Activated CD4-positive, alpha-beta T cell treated with anti-CD3 and anti-CD28 coated beads, Interleukin-10, Interleukin-2, amounts not matched to agents 100 ng/mL and 50 ng/mL, durations not matched to agents 16 hours and 8 hours (primary cell): ENCODE measurements at regions not wholly inside any gene's neighbourhood (a gene's known extent, or its start where the extent isn't known, plus 50 kb on each side); places are given as distances from the start of the nearest gene placed in this dataset.
"Not testable (repeated sequence)": the region's sequence is repeated elsewhere in the genome, so short reads cannot be mapped to it uniquely, and the experiment has no call there.

Experiments
- DNase-seq: peaks from one replicate; pipeline ENCODE4 v3.0.0-alpha.2; 2020

DNA sequence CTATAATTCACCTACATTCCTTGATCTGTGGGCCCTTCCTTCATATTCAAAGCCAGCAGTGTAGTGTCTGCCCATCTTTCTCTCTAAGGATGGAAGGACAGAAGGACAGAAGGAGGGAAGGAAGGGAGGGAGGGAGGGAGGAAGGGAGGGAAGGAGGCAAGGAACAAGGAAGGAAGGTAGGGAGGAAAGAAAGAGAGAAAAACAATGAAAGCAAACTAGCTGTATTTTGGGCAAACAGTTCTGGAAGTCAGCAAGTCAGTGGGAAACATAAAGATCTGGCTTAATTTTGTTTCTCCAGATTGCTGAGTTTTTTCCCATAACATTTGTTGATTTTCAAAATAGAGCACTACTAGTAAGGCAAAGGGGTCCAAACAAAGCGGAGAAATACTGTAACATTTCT is 555.2 kb upstream of the EPHA5 start:
- DNase-seq: no peak

DNA sequence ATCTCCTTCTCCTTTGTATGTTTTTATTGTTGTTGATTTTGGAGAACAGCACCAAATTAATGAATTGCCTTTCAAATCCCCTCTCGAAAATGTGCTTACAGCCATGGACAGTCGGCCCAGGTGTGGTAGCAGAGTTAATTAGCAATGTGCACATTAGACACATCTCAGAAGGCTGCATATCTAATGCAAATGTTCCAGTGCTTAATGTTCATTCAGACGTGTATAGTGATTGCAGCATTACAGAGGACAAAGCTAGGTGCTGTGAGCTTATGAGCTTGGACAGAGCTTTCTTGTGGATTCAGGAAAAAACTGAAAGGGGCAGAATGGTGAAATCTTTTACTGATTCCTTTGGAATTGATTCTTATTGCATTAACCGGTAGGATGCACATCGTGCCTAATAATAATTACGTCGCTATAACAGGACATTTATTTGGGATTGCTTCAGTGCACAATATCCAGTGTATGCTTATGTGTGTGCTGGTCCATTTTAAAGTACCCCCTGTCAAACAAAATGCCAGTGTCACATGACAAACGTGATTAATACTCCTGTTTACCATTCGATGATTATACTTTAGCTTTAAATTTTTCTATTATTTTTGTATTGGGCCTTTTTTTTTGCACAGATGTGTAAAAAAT is 552.9 kb upstream of the EPHA5 start:
- no peak for DNase-seq

DNA sequence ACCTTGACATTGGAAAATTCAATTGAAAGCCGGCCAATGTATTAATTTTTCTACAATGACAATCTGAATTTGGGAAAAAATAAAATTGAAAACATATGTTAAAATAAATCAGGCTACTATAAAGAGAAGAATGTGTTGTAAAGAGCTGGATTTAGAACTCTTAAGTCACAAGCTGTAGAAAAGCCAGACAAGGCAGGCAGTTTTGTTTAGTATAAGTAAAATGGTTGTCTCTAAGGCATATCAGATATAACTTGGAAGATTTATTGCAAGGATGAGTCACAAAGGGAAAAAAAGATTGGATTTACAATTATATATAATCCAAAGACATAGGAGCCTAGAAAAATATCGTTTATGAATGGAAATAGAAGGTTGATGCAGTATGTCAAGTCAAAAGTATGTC is 549.1 kb upstream of the EPHA5 start:
- DNase-seq: no peak

DNA sequence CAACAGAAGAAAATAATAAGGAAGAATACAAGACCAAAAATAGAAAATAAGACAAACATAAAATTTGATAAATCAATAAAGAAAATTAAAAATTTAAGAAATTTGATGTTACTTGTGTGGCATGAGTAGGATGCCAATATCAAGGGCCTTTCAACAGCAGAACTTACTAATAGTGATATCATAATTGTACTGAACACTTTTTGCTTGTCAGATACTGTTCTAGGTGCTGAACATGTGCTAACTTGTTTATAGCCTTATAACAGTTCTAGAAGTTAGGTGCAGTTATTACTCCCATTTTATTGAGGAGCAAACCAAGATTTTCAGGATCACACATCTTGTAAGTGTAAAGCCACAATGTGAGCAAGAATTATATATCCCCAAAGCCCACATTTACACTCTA is 546.0 kb upstream of the EPHA5 start:
- no peak for DNase-seq

DNA sequence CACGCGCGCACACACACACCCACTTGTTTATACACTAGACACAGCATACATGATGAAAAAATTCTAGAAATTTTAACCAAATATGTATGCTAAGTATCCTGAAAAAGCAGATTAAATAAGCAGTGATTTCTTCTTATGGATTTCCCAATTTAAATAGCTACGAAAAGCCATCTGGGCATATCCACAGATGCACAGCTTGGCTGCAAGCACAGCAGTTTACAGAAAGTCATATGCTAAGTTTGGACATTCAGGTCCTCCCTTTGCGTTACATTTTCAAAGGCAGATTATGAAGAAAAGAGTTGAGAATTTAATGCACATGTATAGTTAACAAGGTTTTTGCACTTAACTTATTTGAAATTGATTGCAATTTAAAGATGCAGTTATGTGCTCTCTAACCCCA is 542.2 kb upstream of the EPHA5 start:
- DNase-seq: no peak

DNA sequence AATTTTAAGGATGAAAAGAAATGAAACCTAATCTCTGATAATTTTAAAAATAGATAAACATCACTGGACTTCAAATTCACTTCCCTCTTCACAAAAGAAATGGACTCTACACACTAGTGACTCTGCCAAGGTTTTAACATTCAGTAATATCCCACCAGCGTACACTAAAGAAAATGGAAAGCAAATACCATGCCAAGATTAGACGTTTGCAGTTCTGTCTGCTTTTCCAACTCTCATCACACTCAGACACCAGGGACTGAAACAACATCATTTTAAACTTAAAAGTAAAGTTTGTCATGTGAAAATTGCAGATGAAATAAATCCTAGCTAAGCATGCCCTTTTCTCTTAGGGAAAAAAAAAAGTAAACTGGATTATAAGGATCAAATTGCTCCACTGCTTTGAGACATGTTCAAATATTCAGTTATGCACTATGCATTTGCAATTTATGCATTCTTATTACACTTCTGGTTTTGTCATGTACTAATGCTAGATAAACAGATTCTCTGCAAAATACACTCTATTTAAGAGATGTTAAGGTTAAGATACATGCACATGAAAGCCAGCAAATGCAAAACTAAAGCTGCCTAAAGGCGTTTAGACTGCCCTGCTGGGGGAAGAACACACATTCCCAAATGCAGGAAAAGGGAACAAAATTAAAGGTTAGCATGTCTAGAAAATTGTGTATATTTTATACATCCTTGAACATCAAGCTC is 534.4 kb upstream of the EPHA5 start:
- DNase-seq: no peak

DNA sequence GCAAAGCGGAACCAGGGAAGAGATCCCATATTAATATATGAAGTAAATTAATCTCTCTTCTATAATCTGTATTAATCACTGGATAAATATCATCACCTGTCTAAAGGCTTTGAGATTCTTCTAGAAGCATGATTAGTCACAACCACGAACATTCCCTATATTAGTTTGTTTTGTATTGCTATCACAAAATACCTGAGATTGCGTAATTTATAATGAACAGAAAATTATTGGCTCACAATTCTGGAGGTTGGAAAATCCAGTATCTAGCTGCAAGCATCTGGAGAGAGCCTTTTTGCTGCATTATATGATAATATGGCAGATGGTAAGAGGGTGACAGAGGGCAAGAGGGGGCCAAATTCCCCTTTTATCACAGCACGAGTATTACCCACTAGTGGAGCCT is 532.6 kb upstream of the EPHA5 start:
- DNase-seq: no peak

DNA sequence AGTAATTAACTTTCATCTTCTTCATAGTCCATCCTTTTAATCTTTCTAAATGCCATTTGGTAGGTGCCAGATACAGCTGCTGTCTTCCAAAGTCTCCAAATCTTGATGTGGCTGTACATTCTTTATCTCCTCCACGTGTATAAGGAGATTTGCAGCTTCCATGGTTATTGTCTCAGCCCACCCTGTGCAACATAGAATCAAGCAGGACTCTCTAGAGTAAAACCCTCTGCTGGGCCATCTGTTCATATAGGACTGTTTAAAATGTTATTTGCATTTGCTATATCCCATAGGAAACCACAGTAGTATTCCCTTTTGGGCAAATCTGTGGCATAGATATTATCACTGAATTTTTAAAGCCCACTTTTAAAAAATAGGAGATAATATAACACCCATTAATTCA is 527.2 kb upstream of the EPHA5 start:
- no peak for DNase-seq

DNA sequence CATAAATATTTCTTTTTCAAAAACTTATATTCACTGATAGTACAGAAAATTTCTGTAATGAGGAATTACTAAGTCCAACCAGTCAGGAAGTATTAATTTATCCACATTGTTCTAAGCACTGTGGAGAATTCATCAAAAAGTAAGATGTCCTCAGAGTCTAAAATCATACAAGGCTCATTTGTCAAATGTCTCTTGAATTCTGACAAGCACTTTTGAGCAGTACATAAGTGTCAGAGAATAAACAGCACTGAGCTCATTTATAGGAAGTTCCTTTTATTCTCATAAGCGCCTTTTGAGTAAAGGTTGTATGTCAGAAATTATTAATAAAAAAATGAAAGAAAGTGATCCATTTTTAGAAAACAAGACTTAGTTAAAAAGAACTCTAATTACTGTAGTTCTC is 523.2 kb upstream of the EPHA5 start:
- no peak for DNase-seq

DNA sequence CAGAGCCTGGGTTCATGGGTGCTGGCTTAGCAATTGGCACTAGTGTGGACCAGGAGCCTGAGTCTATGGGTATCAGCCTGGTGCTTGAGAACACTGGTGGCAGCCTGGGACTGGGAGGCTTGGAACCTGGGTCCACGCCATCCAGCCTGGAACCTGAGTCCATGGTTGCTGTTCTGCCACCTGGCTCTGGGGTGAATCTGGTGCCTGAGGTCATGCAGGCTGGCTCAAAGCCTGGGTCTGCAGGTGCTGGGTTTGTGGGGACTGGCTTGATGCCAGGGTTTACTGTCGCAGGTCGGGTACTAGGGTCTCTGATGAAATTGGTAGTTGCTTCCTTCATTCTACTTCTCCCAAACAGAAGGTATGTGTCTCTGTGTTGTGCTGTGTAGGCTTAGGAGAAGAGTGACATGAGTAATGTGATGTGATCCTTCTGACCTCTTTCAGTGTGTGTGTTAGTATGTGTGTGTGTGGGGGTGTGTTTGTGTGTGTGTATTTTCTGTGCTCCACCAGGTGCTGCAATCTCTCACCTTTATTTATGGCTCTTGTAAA is 517.0 kb upstream of the EPHA5 start:
- no peak for DNase-seq

DNA sequence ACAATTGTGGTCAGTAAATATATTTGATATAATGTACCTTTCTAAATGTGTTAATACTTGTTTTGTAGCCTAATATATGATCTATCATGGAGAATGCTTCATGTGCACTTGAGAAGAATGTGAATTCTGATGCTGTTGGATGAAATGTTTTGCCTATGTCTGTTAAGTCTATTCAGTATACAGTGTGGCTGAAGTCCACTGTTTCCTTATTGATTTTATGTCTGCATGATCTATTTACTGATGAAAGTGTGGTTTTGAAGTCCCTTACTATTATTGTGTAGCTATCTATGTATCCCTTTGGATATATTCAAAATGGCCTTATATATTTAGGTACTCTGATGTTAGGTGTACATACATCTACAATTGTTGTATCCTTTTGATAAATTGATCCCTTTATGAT is 515.8 kb upstream of the EPHA5 start:
- no peak for DNase-seq

DNA sequence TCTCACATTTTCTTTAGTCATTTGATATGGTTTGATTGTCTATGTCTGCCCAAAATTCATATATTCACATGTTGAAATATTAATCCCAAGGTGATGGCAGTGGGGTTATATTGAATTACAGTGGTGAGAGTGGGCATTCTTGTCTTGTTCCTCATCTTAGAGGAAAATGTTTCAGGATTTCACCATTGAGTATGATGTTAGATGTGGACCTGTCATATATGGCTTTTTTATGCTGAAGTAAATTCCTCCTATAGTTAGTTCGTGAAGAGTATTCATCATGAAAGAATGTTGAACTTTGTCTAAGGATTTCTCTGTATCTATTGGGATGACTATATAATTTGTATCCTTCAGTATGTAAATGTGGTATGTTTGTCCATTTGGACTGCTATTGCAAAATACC is 512.3 kb upstream of the EPHA5 start:
- no peak for DNase-seq

DNA sequence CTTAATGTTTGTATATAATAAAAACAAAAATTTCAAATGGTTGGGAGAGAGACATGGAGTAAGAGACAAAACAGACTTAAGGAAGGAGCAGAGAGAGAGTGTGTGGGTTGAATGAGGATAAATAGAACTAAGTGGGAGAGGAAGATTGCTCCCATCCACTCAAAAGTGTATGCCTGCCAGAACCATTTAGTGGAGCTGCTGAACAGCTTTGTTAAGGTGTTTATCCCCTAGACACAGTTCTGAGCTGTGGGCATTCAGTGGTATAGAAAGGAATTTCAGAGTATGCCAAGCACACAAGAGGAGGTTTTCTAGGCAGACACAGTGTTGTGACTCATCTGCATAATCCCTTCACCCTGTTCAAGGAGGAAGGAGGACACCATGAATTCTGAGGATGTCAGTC is 508.6 kb upstream of the EPHA5 start:
- DNase-seq: no peak

DNA sequence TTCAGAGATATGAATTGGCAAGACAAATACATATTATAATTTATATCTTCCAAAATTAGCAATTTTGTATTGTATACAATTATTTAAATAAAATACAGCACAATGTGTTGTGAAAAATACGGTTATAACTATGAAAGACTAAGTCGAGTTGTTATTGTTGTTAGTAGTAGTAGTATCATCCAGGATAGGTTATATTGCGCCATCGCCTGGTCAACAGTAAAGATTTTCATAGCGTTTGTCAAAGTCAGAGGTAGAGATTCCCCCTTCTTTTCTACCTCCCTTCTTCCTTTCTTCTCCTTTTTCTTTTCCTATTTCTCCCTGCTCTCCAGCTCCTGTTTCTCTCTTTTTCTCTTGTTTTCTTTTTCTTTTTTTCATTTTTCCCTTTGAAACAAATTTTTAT is 499.1 kb upstream of the EPHA5 start:
- DNase-seq: no peak

DNA sequence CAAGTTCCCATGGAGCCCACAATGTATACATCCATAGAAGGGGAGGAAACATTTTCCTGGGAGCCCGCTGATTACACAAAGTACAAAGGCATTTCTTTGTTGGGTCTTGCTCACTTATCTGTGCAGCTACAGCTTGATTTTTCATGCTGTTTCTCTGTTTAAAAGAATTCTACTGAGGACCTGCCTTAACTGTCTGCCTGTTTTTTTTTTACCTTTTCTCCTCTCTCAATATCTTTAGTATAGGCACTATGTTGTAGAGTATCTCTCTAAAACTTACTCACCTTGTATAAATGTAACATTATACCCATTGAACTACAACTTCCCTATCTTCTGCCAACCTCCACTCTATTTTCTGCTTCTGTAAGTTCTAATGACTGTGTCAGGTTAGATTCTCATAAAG is 494.6 kb upstream of the EPHA5 start:
- no peak for DNase-seq

DNA sequence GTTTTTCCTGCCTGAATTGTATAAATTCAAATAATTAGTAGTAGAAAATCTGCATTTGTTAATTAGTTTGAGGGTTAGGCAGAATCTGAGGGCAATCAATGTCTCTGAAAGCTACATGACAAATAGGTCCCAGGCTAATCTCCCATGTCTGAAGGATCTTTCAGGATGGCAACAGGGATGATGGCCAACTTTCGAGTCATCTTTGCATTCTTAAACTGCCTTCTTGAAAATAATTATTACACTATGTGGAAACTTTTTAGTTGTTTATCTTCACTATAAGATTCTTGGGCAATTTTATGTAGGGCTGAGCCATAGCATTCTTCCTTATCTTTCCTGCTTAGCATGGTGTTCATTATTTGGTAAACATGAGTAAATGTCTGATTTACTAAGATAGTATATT is 490.3 kb upstream of the EPHA5 start:
- no peak for DNase-seq

DNA sequence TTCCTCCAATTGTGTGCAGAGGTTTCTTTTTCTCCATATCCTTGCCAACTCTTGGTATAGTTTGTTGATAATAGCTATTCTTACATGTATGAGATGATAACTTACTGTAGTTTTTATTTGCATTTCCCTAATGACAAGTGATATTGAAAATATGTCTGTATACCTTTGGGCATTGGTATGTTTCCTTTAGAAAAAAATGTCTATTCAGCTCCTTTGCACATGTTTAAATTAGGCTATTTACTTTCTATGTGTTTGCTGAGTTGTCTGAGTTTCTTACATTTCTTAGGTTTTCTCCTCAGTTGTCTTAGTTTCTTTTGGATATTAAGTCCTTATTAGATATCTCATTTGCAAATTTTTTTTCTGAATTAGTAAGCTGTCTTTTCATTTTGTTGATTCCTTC is 487.3 kb upstream of the EPHA5 start:
- no peak for DNase-seq

DNA sequence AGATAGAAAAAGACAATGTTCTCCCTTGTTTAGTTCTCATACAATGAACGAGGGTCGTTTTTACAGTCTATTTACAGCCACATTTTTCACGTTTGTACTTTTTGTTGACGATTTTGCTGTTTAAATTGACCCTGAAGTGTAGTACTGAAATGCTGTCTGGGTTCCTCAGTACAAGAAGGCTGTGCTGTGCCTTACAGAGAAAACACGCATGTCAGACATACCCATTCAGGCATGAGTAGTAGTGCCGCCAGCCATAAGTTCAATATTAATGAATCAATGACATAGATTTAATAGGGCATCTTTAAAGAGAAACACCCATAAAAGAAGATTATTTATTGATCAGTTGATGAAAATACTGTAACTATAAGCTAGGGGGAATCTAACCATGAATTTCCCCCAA is 459.8 kb upstream of the EPHA5 start:
- DNase-seq: no peak

DNA sequence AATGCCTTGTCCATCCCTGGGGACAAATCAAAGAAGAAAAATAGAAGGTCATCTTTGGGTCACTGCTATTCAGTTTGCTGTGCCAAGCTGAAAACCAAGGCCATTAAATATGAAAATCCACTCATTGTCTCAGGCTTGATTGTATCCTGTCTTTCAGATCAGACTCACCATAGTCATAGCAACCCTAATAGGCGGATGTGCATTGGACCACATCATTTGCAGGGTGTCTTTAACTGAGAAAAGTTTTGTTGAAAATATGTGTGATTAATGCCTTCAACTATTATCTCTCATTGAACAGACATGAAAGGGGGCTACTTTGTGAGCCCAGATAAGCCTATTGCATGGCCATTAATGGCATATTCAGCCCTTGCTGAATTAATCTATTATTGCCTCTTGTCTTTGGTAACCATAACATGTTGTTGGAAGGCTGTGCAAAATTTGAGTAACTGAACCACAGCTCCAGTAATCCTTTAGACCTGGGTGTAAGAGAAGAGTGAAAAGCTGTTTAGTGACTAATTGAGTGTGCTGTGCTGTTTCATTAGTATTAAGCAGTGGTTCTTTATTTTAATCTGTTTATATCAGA is 453.6 kb upstream of the EPHA5 start:
- no peak for DNase-seq

DNA sequence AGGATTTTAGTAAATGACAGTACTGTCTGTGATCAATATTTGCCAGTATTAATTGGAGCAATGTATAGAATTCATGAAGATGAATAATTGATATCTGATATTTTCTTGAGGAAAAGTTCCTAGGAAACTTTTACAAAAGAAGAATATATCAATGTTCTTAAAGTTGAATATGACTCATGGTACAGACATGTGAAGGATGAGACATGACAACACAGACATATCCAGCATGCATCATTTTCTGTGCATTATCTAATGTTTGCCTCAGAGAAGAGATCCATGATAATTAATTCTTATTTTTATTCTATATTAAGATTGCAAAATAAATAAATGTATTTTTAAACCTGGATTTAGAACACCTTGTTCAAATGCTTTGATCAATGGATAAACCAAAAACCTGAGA is 452.9 kb upstream of the EPHA5 start:
- no peak for DNase-seq

DNA sequence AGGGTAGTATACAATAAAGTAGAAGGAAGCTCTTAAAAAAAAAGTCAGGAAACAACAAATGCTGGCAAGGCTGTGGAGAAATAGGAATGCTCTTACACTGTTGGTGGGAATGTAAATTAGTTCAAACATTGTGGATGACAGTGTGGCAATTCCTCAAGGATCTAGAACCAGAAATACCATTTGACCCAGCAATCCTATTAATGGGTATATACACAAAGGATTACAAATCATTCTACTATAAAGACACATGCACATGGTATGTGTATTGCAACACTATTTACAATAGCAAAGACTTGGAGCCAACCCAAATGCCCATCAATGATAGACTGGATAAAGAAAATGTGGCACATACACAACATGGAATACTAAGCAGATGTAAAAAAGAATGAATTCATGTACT is 444.9 kb upstream of the EPHA5 start:
- DNase-seq: not testable (repeated sequence)

DNA sequence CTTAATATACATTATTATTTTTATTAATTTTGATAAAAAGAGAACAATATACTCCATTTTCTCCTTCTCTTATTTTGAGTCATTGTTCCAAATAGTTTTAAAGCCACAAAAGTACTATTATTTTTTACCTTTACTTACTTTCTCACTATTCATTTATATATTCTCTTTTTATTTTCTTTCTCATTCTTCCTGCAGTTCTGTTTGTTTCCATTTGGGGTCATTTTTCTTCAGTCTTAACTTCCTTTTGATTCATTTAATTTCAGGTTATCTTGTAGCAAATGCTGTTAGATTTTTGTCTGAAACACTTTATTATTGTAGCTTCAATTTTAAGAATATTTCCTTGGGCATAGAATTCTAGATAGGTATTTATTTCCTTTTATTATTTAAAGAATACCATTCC is 438.6 kb upstream of the EPHA5 start:
- DNase-seq: no peak

DNA sequence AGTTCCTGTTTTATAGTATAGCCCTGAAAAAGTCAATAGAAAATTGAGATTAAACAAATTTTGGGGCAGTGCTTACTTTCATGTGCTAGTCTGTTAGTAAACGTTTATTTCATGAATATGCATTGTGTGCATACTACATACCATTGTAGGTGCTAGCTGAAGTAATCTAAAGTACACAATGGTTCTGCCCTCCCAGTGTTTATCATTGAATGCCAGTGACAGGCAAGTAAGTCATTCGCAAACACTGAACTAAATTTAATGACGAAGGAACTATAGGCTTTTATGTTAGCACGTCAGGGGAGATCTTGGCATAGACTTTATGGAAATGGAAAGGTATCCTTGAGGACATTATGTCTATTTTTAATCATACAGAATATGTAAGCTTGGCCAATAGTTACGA is 426.9 kb upstream of the EPHA5 start:
- DNase-seq: no peak

DNA sequence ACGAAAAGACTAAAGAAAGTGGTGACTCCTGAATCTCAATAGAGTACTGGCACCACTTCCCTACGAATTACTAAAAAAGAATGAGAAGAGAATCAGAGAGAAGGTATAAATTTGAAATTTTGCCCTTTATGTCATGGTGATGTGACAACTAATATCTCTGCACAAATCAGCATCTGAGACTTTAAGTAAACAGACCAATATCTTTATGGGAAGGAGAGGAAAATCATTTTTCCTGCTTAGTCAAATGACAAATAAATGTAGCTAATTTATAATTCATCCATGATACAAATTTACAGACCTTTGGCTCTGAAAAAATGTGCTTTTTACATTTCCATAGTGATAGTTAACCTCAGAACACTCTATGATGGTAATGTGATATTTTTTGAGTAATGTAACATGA is 424.8 kb upstream of the EPHA5 start:
- DNase-seq: no peak

DNA sequence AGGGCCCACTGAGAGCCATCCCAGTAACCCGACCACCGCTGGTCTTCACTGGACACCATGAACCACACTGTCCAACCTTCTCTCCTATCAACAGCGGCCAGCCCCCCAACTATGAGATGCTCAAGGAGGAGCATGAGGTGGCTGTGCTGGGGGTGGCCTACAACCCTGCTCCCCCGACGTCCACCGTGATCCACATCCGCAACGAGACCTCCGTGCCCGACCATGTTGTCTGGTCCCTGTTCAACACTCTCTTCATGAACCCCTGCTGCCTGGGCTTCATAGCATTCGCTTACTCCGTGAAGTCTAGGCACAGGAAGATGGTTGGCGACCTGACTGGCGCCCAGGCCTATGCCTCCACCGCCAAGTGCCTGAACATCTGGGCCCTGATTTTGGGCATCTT is 423.8 kb upstream of the EPHA5 start:
- DNase-seq: no peak
